HG03108 (cell line): ENCODE measurements at regions not wholly inside any gene's neighbourhood (a gene's known extent, or its start where the extent isn't known, plus 50 kb on each side); places are given as distances from the start of the nearest gene placed in this dataset.

ENCODE experiments used
- ATAC-seq: cut with Tn5 transposase; IDR thresholded peaks from one replicate; pipeline ENCODE4 v1.9.1; 2021; ENCODE audit warnings: moderate library complexity; ENCODE audit not compliant: unreplicated experiment

DNA sequence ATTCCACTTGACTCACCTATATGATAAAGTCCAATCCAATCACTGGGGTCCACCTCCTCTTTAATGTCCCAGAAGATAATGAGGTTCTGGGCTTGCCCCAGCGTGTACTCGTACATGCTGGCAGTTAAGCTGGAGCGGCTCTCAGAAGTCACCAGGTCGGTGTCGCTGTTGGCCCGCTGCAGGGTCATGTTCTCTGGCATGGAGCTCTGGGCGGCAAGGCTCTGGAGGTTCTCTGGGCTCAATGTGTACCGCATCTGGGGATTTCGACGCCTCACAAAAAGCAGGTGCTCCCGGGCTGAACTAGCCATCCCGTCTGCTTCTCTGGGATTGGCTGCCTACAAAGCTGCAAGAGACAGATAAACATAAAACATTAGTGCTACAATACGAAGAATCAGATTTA is 206.4 kb upstream of the CCDC150 start:
- ATAC-seq: no peak

DNA sequence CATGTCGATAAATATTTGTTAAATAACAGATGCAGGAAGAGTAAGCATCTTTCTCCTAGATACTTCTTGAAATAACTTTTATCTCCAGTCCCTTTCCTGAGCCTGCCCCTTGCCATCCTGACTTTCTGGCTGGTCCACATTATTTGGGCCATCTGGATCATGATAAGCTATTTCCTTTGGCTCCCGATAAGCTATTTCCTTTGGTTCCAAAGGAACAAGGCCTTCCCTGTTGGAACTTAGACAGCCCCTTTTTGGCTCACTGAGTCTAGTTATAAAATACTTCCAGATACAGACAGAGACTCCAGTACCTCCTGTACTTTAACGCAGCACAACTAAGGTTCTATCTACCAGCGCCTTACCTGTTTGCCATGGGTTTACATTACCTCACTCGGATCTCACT is 205.3 kb upstream of the CCDC150 start:
- ATAC-seq: no peak

DNA sequence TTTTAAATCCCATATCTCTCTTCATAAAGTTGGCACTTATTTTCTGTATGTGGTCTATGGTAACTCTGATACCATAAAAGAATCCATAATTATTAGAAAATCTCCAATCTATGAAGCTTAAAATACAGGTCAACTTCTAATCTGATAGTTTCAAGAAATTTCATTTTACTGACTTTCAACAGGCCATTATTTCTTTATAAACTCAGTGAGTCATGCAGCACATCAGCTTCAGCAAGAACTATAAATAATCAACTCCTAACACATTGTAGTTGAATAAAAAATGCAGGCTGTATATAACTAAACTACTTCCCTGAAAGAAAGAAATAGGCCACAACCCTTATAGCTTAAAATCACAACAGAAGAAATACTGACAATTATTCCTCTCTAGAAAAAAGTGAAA is 204.3 kb upstream of the CCDC150 start:
- ATAC-seq: no peak

DNA sequence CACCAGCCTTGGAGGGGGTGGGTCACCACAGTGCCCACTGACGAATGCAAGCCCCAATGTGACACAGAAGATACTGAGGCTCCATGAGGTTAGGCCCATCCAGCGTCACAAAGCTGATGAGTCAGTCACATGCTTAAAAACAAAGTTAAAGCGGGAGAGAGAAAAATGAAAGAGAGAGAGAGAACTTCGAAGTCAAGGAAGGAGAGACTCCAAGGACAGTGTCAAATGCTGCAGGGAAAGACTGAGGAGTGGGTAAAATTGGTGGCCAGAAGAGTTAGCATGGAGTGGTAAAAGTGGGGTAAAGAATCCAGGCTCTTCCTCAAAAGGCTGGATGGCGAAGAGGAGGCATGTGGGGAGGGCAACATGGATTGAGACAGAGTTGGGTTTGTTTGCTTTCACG is 201.9 kb upstream of the CCDC150 start:
- no peak for ATAC-seq

DNA sequence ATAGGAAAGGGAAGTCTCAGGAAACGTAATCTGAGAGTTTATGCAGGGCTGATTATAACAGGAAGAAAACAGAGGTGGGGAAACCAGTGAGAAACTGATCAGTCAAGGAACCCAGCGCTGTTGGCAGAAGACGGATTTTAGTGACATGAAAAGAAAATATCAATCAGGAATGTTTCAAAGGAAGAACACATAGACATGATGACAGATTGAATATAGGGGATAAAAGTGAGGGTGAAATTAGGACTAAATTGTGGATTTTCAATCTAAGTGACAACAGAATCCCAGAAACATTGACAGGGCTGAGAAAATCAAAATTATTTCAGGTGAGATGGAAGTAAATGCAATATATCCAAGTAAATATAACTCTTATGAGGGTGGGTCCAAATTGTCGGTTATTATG is 199.8 kb upstream of the CCDC150 start:
- no peak for ATAC-seq

DNA sequence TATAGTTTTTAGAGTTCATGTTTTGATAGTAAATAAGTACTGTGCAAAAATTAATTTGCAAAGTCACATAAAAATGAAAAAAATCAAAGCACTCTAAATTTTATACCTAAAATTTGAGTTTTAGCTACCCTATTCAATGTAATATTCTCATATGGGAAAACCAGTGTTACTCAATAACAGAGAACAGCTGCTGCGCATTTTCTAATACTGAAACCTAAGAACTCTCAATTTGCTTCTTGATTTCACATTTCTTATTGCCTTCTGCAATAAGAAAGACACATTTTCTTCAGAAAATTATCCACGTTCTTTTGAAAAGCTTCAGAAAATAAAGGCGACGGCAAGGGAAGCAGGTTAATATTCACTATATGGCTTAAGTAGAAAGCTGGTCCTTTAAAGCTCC is 199.1 kb upstream of the CCDC150 start:
- ATAC-seq: no peak

DNA sequence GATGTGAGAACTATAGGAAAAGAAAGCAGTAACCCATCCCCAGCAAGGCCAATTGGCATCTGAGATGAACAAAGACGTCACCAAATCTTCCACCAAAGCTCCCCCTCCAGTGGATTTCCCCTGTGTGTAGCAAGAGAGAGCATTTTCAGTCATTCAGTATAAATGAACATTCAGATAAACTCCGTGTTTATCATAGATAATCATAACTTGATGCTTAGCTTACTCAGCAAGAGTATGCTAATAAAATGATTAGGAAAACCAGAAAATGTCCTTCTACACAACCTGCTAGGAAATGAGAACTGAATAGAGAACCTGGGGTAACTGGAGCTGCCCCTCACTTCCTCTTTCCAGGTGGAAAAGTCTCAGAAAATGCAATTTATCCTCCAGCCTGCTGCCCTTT is 198.0 kb upstream of the CCDC150 start:
- no peak for ATAC-seq

DNA sequence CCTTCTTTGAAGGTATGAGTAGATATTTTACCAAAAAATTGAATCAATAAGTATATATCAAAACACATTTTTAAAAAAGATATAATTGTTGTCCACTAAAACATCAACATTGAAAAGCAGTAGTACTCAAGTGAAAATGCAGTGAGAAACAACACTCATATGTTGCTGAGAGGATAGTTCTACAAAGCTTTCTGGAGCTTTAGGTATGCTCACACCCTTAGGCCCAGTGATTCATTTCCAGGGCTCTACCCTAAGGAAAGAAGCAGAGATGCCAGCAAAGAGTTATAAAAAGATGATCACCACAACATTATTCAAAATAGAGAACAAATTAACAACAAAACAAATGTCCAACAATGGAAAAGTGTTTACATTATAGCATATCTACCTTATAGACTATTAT is 197.3 kb upstream of the CCDC150 start:
- no peak for ATAC-seq

DNA sequence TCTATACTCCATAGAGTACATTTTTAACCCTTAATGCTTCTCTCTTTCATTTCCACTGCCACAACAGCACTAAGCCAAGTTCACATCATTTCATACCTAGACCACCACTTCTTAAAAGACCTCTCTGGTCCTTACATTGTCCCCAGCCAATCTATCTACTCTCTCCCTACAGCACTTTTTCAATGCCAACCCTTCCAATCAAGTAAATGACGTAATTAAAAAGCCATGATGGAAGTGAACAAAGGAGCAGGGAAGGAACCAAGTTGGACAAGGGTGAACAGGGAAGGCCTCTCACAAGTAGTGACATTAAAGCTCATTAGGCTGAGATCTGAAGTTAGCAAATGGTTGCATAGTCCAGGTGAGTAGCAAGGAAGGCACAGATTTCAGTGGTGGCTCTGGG is 195.1 kb upstream of the CCDC150 start:
- ATAC-seq: no peak

DNA sequence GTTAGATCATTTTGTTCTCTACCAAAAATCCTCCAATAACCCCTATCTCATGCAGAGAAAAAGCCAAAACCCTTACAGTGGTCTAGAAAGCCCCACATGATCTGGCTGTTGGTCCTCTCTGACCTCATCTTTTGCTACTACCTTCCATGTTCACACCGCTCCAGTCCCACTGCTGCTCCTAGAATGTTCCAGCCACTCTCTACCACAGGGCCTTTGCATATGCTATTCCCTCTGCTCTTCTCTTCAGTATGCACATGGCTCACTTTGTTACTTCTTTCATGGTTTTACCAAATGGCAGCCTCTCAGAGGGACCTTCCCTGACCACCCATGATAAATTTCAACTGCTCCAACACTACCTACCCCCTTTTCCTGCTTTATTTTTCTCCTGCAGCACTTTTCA is 193.5 kb upstream of the CCDC150 start:
- no peak for ATAC-seq

DNA sequence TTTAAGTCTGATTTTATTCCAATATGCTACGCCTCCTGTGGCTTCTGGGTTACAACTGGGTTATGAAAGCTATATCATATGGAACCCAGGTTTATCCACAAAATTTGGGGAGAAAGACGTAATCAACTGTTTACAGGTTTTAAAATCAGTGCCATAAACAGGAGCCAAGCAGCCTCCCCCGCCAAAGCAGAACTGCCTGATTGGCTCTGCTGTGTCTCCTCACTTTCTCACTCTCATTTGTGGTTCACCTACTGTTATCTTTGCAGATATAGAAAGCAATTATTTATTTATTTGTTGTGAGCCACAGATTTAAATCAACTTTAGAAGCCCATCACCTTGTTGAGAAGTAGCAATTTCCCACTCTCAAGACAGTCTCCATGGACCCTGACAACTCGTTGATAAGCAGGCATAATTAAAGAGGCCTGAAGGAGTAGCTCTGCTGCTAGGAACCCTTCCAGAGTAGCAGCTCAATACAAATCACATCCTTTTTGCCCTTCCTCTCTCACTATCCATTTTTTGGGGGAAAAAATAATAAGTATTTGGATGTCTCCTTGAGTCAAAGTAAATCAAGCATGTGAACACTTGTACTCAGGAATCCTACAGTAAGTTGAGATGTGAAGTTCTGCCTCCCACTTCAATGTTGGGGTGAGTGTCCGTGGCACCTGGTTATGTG is 191.0 kb upstream of the CCDC150 start:
- no peak for ATAC-seq

DNA sequence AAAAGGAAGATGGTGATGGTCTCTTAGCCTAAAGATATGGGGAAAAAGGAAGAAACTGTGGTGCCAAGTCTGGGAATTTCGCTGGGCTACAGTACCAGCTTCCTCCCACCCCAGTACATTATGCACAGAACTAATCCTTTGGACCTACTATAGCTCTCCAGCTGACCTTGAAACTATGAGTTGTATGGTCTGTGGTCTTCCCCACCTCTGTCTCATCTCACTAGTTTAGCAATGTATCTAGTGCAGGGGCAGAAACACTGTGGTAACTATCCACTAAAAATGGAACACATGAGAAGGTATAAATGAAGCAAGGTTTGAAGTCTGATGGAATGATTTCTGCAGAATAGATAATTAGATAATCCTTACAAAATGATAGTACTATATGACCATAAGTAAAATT is 190.4 kb upstream of the CCDC150 start:
- ATAC-seq: no peak

DNA sequence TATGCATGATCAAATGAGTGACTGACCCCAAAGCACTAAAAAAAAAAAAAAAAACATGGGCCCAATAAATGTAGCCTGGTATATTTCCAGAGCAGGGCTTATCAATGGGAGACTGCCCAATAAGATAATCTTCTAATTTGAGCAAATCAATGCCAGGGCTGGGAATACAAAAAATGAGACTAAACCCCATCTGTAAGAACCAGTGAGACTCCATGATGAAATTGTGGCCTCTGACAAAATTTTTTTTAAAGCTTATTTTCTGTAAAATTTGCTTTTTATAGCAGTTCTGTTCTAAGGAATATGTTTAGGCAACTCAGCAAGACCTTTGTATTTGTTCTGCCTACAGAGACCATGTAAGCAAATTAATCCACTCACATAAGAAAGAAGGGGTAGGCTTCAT is 186.8 kb upstream of the CCDC150 start:
- no peak for ATAC-seq

DNA sequence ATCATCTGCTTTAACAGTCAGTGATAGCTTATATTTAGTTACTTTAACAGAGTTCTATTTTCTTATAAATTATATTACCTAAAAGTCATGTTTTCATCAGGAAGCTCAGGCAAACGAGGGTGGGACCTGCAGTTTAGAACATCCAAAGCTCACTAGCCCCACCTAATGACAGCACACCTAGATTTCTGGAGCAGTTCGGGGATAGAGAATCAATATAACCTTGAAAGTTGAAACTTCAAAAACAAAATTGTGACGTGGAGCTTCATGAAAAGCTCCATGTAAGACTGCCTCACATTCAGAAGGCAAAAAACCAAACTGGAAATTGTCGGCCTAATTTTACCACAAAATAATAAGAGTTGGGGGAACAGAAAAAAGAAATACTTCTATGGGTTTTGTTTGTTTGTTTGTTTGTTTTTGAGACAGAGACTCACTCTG is 185.9 kb upstream of the CCDC150 start:
- no peak for ATAC-seq

DNA sequence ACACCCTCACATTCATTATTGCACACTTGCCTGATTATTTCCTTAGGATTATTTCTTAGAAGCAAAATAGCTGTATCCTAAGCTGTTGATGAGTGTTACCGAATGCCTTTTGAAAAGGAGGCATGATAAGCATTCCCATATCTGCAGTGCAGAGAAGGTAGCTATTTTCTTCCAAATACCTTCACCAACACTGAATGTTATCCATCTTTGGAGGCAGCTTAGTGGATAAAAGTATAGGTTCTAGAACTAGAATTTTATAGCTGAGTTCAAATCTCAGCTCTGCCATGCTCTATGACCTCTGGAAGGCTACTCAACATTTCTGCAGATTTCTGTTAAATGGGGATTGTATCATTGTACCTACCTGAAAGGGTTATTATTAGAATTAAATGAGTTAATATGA is 185.0 kb upstream of the CCDC150 start:
- no peak for ATAC-seq

DNA sequence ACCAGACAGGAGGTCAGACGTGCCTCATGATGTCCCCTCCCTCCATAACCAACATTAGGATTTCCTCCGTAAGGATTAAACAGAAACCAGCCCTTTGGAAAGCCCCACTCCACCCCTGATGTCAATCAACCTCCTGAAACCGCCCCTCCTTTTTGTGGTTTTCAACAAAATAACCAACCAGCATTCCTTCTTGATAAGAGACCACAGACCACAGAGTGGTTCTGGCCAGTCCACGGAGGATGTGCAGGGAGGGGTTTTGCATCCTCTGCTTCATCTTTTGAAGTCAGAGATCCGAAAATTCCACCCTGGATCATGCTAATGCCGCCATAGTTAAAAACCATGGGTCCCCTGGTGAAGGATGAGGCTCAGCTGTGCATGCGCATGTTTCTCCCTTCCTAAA is 180.0 kb upstream of the CCDC150 start:
- ATAC-seq: no peak

DNA sequence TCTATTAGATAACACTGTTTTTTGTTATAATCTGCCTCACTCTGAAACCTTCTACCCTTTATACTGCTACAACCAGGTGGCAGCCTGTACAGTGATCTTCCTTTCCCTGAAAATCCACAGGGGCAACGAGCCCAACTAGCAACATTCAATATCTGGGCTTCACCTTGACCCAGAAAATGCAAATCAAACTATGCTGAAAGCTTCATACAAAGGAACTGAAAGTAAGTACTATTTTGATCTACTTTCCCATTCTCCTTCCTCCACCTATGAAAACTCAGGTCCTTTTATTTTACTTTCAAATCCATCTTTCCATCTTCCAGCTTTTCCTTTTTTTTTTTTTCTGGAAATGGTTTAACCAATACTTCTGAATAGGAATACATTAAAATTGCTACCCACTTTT is 175.8 kb upstream of the CCDC150 start:
- ATAC-seq: no peak

DNA sequence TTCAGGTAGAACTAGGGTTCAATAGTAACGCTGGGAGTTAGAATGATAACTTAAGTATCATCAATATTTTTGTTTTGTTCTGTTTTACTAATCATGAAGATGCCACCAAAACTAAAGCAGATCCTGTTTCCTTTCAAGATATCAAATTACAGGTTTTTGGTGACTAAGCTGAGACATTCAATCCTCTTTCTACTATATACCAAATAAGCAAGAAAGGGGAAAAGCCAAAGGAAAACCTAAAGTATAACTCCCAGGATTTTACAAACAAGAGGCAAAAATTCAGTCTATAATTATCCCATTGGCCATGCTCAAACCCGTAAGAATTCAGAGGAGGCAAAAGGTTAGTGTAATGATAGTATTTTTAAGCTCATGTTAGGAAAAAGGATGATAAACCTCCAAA is 175.2 kb upstream of the CCDC150 start:
- ATAC-seq: no peak

DNA sequence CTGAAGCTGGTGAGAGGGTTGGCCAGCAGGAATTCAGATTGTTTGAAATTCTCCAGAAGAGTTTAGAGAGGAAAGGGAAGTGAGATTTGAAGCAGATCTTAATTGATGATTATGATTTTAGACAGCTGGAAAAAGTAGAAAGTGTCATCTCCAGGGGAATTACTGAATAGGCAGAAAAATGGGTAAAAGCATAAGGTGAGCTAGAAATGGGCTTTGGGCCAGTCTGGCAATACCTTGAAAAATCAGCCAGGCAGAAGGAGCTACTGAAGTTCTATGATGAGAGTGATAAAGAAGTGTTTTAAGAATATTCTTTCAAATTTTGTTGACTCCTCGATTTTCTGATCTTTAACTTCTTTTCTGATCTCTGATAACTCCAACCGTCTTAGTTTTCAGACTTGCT is 172.9 kb upstream of the CCDC150 start:
- no peak for ATAC-seq

DNA sequence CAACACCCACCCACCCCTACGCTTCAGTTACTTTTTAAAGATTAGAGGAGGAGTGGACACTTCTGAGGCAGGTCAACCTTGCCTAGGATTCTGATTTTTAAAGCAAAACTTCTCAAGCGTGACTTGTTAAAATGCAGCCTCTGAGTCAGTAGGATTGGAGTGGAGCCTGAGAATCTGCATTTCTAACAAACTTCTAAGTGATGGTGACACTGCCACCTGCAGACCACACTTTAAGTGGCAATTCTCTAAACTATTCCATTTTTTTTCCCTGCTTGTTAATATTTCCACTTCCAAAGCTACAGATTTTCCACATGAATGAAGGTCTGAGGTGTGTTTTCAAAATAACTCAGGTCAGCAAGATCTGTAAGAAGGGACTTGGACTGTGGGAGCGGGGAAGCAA is 171.1 kb upstream of the CCDC150 start:
- ATAC-seq: no peak

DNA sequence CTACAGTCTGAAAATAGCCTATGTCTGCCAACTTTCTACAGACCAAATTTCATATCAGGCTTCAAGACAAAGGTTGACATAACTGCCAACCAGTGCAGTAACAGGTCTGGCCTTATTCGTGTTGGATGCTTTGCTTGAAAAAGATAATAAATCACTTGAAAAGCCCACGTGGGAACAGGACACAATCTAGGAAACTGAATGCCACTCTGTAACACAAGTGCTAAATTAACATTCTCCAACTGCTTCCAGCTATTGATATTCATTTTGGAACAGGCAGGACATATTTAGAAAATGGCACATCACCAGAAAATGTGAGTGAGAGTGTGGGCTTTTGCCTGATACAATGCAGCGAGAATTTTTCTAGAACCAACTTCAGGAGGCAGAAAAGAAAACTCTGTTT is 165.9 kb upstream of the CCDC150 start:
- no peak for ATAC-seq

DNA sequence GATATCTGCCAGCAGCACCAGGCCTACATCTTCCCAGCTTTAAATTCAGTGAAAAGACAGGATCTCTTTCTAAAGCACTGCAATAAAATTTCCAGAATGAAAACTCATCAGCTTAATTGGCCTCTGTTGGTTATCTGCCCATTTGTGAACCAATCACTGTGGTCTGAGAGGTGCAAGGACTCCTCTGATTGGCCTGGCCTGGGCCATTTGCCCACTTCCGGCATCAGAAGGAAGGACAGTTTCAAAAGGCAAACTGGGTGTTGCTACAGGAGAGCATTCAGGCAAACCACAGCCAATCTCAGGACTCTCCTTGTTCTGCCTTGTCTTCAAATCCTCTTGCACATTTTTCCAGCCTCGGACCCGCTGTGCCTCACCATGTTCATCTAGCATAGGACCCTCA is 163.9 kb upstream of the CCDC150 start:
- no peak for ATAC-seq

DNA sequence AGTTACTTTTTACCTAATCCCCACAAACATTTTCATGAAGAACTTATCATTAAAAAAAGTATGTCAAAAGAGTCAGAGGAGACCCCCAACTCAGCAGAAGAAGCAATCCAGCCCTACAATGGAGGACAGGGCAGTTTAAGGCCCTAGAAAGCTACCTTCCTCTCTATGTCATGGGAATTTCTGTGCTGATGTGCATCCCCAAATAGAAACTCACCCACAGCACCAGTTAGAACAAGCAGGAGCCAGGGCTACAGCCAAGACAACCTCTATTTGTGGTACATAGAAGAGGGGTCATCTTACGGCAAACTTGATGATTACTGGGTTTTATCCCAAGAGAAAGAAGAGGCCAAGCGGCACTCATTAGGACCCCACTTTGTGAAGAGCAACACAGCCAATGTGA is 160.9 kb upstream of the CCDC150 start:
- no peak for ATAC-seq

DNA sequence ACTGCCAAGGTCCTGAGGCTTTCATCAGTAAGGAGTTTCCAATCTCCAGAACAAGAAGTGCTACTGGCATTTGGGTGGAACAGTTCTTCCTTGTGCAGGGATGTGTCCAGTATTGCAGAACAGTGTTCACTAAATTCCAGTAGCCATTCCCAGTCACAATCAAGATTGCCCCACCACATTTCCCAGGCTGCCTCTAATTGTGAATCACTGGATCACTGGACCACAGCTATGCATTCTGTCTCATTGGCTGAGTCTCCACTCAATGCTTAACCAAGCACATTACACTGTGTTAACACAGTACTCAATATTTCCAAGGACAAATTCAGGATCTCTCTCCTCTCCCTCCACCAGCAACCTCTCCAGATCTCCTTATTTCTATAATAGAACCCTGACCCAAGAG is 160.2 kb upstream of the CCDC150 start:
- ATAC-seq: no peak
